Stimulated activated CD8-positive, alpha-beta memory T cell treated with anti-CD3 and anti-CD28 coated beads, Interleukin-4, amount 100 ng/mL, for 48 hours (primary cell): ENCODE measurements at regions not wholly inside any gene's neighbourhood (a gene's known extent, or its start where the extent isn't known, plus 50 kb on each side); places are given as distances from the start of the nearest gene placed in this dataset.
"Not testable (repeated sequence)": the region's sequence is repeated elsewhere in the genome, so short reads cannot be mapped to it uniquely, and the experiment has no call there.

Source experiments
- DNase-seq: peaks from one replicate; pipeline ENCODE4 v3.0.0-alpha.2; 2020

- no peak for DNase-seq
These were observed 796.9 kb downstream of the SLITRK1 start for GRCh38 chr13:83085186-83085900.

DNA sequence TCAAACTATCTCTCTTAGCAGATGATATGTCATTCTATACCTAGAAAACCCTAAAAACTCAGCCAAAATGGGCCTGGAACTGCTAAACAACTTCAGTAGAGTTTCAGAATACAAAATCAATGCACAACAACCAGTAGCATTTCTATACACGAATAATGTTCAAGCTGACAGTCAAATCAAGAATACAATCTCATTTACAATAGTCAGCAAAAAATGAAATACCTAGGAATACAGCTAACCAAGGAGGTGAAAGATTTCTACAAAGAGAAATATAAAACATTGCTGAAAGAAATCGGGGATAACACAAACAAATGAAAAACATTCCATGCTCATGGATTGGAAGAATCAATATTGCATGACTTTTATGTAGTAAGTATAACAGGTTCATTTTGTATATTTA lies 804.8 kb downstream of the SLITRK1 start:
- DNase-seq, result no peak

GRCh38 chr13:83073930-83074329 lies 808.3 kb downstream of the SLITRK1 start:
- DNase-seq, result not testable (repeated sequence)

DNA sequence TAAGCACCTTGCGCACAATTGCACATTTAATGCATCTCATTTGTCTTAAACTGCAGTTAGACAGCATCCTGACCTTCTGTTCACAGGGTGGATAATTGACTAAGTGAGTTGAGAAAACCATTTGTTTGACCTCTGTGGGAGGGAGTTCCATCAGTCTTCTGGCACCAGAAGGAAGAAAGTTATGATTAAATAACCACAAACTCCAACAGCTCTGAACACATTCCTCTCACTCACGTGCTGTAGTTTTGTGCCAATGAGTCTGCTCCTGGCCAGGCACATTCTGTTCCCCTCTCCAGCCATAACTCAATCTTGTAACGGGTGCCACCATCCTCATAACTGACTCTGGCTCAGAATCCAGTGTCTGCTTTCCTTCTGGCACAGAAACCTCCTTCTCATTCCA lies 817.2 kb downstream of the SLITRK1 start:
- DNase-seq, result no peak

DNA sequence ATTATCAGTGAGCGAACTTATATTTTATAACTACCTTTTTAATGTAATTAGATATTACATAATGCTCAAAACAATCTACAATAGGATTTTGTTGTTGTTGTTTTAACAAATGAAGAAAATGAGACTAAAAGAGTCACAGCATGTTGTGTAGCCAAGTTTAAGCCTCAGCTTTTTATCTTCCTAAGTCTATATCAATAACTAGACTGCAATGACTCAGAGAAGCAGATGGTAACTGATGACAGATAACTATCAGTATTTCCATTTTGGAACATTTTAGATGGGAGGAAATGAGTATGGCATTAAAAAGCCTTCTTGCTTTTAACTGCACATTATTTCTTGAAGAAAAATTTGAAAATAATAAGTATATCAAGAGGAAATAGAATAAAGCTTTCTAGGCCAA lies 825.2 kb downstream of the SLITRK1 start:
- DNase-seq, result no peak

DNA sequence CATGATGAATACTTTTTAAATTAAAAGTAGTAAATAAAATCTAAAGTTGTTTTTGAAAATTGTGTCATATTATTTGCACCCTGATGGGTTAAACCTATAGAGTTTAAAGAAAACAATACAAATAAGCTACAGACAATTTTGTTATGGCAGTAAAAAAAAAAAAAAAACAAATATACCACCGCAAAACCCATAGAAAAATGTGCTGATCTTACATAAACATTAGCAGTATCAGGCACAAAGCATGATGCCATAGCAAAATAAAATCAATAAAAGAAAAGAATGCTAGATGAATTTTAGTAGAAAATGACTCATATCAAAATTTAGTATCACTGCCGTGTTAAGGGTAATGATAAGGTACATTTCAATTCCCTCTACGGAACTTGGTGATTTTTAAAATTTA lies 826.0 kb downstream of the SLITRK1 start:
- no peak for DNase-seq

DNA sequence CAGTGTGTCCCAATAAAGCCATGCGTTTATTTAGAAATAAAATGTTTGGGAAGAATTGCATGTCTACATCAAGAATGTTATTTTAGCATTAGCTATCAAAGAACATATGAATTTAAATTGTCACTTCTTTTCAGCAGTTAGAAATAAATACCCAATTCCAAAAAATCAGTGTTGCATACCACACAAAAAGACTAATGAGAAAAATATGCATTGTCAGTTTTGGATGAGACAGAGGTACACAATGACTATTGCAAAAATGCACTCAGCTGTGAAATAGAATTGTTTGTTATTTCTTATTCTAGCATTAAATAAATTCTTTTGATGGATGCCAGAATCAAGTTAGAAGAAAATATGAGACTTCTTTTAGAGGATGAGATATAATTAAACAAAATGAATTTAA lies 833.9 kb downstream of the SLITRK1 start:
- DNase-seq, result no peak

DNA sequence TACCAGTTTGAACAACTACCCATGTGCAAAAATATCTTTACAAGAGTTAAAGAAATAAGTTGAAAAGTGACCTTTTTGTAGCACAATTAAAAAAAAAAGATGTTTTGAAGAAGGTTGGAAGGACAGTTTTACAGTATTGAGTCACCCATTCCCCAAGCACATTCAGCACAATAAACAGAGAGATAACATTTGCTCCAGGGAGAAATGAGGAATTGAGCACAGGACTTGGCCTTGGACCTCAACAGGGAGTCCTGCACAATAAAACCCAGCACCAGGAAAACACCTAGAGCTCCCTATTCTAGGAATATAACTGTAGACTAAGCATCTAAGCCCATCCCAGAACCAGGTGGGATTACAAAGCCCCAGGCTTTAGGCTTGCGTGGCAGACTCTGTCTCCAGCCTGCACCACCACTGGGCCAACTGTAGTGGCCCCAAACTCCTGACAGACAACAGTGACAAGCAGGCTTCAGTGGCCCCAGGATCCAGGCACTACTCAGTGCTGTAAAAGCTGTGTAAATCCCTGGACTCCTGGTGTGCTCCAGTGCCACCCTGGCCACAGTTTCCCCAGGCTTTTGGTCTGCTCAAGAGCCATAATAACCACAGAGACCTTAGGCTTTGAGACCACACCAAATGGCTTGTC lies 857.2 kb downstream of the SLITRK1 start:
- DNase-seq, result no peak

GRCh38 chr13:83024232-83024631 lies 858.0 kb downstream of the SLITRK1 start:
- DNase-seq, result no peak

GRCh38 chr13:83019986-83020385 lies 862.3 kb downstream of the SLITRK1 start:
- DNase-seq, result no peak

GRCh38 chr13:83009987-83010386 lies 872.3 kb downstream of the SLITRK1 start:
- DNase-seq, result no peak

GRCh38 chr13:83008212-83008929 lies 873.9 kb downstream of the SLITRK1 start:
- DNase-seq, result no peak

DNA sequence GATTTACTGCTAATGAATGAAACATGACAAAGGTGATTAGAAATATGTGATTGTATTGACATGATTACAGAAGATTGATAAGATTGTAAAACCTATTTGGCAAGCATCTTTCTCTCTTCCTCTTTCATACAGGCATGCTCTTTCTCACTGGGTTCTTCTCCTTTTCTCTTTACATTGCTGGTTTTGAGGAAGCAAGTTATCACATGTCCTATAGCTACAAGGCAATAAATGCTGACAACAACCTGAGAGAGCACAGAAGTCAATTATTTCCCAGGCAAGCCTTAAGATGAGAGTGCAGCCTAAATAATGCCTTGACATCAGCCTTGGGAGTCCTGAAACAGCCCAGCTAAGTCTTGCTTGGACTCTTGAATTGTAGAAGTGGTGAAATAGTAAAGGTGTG lies 875.0 kb downstream of the SLITRK1 start:
- no peak for DNase-seq

GRCh38 chr13:83003185-83003584 lies 879.1 kb downstream of the SLITRK1 start:
- DNase-seq, result no peak

DNA sequence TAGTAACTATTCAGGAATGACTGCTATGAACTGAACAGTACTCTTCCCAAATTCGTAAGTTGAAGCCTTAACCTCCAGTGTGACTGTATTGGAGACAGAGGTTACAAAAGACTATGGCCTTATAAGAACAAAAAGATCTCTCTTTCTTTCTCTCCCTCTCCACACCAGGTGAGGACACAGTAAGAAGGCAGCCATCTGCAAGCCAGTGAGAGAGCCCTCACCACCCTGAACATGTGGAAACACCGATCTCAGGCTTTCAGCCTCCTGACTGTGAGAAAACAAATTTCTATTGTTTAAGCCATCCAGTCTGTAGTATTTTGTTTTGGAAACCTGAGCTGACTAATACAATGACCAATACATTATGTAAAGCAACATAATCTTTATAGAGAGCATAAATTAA lies 888.9 kb downstream of the SLITRK1 start:
- no peak for DNase-seq

GRCh38 chr13:82976499-82976898 lies 905.8 kb downstream of the SLITRK1 start:
- no peak for DNase-seq

GRCh38 chr13:82963226-82964099 lies 918.8 kb downstream of the SLITRK1 start:
- DNase-seq, result no peak

DNA sequence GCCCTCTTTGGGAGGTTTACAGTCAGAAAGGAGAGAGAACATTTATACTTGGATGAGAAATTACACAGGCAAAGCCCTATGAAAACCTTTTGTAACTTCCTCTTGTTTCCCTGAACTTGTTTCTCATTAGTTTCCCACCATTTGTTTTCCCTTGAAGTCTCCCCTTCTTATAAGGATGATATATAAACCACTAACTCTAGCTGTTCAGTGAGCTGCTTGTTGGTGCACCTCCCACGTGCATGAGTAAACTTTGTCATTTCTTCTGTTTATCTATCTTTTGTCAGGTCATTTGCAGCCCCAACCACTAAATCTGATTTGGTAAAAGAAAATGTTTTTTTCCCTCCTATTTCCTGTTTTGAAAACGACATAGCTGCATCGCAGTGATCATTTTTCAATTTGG lies 919.9 kb downstream of the SLITRK1 start:
- DNase-seq, result no peak

- no peak for DNase-seq
These were observed 920.5 kb downstream of the SLITRK1 start for GRCh38 chr13:82961757-82962156.

DNA sequence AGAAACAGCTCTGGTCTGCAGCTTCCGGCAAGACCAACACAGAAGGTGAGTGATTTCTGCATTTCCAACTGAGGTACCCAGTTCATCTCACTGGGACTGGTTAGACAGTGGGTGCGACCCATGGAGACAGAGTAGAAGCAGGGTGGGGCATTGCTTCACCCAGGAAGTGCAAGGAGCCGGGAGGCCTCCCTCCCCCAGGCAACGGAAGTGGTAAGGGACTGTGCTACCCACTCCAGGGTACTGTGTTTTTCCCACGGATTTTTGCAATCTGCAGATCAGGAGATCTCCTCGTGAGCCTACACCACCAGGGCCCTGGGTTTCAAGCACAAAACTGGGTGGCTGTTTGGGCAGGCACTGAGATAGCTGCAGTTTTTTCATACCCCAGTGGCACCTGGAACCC lies 929.9 kb downstream of the SLITRK1 start:
- DNase-seq, result not testable (repeated sequence)

GRCh38 chr13:82947683-82948082 lies 934.6 kb downstream of the SLITRK1 start:
- DNase-seq, result no peak

DNA sequence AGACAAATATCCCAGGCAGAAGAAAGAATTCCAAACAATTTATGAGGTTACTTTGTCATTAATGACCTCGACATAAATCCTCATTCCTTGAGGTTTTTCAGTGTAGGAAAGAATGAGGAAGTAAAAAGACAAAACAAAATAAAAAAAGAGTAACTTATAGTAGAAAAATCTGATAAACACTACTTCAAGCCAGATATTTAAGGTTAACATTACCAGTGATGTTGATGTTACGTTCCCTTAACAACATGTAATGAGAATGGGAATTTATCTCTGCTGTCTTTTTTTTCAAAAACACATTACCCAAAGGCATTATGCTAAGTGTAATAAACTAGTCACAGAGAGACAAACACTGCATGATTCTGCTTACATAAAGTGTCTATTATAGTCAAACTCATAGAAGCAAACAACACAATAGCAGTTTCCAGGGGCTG lies 935.1 kb downstream of the SLITRK1 start:
- no peak for DNase-seq

DNA sequence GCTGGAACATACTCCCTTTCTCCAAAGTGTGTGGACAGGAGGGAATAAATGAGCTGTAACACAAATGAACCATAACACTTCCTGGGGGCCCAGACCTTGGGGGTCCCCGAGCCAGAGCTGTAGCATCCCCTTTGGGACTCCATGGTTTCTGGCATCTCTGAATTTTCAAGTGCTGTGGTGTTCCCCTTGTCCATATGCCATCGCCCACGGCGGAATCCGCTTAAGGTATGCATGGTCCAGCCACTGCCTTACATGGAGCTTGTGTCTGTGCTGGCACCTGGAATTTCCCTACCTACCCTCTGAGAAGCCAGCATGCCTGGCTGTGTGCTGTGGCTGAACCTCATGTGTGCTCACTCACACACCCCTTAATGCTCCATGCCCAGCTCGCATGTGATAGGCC lies 943.6 kb downstream of the SLITRK1 start:
- no peak for DNase-seq
